Activated CD4-positive, alpha-beta T cell treated with anti-CD3 and anti-CD28 coated beads, Interleukin-2, Interleukin-4, amounts not matched to agents 100 ng/mL and 50 ng/mL, durations not matched to agents 16 hours and 8 hours (primary cell): ENCODE measurements at regions not wholly inside any gene's neighbourhood (a gene's known extent, or its start where the extent isn't known, plus 50 kb on each side); places are given as distances from the start of the nearest gene placed in this dataset.
"Not testable (repeated sequence)": the region's sequence is repeated elsewhere in the genome, so short reads cannot be mapped to it uniquely, and the experiment has no call there.

Experiments
- DNase-seq: peaks from one replicate; pipeline ENCODE4 v3.0.0-alpha.2; 2020; ENCODE audit warnings: low spot score

DNA sequence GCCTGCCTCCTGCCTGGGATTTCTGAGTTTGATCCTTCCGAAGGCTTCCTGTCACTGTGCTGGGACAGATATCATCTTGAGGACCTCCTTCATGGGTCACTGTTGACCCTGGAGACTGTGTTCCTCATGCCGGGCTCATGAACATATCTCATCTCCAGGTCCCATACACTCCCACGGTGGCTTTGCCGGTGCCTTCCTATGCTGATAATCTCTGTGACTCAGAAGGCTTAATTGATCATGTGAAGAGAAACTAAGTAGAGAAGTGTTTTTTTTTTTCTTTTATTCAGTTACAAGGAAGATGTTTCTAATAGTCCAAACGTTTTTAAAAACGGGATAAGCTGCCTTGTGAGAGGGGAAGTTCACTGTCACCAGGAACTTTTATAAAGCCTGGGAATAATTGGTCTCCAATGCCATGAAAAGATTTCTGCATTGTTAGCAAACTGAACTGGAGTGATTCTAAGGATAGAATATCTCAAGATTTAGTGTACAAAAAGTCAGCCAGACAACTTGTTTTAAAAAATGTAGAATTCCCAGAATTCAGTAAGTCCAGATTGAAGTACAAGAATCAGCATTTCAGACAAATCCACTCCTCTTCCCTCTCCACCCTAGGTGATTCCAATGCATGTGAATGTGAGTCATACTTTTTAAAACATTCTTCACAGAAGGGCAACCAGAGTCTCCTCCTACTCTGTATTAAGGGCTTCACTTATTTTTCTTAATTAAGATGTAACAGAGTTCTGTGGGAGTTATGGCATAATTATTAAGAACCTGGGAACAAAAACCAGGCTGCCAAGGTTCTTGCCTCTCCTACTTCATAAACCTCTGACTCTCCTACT lies 139.8 kb upstream of the LGR5 start:
- DNase-seq = no peak

DNA sequence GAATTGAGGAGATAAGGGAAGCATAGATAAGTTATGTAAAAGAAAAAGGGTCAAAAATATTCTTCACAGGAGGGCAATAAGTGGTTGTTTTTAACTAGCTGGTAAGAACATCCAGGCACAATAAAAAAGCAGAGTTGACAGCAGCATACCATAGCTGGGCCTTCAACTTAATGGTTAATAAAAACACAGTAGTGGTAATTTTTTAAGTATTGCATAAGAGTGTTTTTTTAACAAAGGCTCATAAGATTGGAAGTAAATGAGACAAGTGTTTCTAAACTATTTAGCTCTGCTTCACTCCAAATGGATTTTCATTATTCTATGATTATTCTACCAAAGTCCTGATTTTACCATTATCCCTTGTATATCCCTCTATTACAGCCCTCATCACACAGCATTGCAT lies 140.1 kb upstream of the TSPAN8 start:
- DNase-seq = no peak

- DNase-seq = no peak
Observed at GRCh38 chr12:71295953-71296352, 138.2 kb upstream of the TSPAN8 start.

DNA sequence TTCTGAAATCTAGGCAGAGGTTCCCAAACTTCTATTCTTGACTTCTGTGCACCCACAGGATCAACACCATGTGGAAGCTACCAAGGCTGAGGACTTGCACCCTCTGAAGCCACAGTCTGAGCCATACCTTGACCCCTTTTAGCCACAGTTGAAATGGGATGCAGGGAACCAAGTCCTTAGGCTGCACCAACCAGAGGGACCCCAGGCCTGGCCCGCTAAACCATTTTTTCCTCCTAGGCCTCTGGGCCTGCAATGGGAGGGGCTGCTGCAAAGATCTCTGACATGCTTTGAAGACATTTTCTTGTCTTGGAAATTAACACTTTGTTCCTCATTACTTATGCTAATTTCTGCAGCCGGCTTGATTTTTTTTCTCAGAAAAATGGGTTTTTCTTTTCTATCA lies 133.9 kb upstream of the TSPAN8 start:
- DNase-seq = no peak

DNA sequence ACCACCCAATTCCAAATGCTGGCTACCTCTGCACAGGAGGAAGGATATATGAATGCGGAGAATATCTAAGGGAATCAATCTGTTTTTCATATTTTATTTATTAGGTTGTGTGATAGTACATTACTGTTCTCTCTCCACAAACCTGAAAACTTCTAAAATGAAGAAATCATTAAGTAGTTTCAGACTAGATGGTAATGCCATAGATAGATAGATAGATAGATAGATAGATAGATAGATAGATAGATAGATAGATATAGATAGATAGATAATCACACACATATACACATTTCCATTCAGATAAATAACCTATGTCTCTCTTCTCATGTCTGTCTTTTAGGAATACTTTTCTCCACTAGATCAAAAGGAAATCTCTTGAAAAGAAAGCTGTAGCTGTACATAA lies 126.1 kb upstream of the TSPAN8 start:
- DNase-seq = no peak

DNA sequence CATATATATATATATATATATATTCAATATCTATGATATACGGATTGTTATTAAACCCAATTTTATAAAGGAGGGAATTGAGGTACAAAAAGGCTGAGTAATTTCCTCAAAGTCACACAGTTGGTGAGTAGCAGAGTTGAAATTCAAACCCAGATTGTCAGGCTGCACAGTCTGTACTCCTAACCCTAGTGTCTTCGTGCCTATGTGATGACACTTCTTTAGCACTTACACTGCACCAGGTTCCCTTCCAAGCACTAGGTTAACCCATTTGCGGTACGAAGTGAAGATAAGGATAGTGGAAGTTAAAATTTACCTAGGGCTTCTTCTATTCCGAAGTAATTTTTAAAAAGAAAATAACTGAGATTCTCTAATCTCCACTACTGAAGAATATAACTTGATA lies 125.1 kb upstream of the TSPAN8 start:
- DNase-seq = no peak

- no peak for DNase-seq
Observed at GRCh38 chr12:71282020-71282419, 124.2 kb upstream of the TSPAN8 start.

GRCh38 chr12:71281425-71281824 lies 123.6 kb upstream of the TSPAN8 start:
- no peak for DNase-seq

DNA sequence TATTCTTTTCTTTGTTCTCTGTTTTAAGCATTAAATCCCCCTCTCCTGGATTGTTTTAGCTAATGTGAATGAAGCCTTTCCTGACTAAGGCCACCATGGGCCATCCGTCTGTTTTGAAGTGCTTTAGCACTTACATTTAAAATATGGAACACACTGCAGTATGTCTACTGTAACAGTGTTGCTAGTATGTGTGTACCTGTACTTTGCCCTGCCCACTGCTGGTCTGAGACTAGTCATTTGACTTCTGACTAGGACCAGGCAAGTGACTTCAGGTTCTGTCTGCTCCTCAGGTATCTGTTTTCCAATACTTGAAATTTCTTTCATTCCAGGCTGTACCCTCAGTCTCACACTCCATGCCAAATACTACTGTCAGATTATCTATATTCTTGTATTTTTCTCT lies 120.1 kb upstream of the TSPAN8 start:
- no peak for DNase-seq

- DNase-seq = no peak
Observed at GRCh38 chr12:71276541-71276940, 118.7 kb upstream of the TSPAN8 start.

- not testable (repeated sequence) for DNase-seq
Observed at GRCh38 chr12:71270794-71271193, 113.0 kb upstream of the TSPAN8 start.

- DNase-seq = no peak
Observed at GRCh38 chr12:71270057-71270456, 112.3 kb upstream of the TSPAN8 start.

- no peak for DNase-seq
Observed at GRCh38 chr12:71269281-71269598, 111.4 kb upstream of the TSPAN8 start.

DNA sequence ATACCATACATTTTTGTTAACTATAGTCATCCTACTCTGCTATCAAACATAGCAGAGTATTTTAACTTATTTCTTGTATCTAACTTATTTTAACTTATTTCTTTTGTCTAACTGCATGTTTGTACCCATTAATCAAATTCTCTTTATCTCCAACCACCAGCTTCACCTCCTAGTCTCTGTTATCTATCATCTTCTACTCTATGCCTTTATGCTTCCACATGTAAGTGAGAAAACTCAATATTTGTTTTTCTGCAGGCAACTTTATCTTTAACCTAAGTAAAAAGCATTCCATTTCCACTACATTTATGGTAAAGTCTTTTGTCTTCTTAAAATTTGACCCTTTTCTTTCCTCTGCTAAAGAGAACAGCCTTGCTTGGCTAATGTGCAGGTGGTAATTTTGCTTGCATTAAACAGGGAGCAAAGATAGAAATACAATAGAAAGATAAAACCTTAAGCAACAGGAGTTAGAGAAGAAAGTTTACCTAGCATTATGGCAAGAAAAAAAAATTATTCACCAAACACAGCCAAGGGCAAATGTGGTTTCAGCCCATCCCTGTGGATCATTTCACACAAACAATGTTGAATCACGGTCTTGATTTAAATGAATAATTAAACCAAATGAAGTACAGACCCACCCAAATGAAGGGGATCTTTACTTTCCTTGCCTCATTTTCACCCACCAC lies 110.9 kb upstream of the TSPAN8 start:
- no peak for DNase-seq

DNA sequence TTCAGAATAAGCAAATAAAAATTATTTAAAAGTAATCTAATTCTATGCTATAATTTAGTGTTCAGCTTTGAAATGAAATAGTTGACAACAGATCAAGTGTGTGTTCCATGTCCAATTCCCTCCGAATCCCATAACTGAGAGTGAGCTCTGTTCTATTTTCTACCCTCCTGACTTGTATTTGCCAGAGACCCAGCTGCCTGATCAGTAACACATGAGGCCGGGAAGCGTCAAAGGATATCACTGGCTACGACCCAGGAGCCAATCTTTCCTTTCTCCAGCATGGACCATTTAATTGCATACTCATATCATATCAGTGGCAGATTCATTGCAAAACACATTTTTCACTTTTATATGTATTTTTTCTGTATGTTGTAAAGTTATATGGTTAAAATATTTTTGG lies 108.8 kb upstream of the TSPAN8 start:
- no peak for DNase-seq

- not testable (repeated sequence) for DNase-seq
Observed at GRCh38 chr12:71265731-71266130, 107.9 kb upstream of the TSPAN8 start.

GRCh38 chr12:71262466-71262865 lies 104.7 kb upstream of the TSPAN8 start:
- no peak for DNase-seq

DNA sequence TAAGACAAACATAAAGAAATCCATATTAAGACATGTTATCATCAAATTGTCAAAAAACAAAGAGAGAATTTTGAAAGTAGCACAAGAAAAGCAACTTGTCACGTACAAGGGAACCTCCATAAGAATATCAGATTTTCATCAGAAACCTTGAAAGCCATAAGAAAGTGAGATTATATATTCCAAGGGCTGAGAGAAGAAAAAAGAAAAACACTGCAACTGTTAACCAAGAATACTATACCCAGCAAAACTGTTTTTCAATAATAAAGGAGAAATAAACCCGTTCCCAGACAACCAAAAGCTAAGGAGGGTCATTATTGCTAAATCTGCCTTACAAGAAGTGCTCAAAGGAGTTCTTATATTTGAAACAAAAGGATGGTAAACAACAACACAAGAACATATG lies 94.7 kb upstream of the TSPAN8 start:
- DNase-seq = no peak

DNA sequence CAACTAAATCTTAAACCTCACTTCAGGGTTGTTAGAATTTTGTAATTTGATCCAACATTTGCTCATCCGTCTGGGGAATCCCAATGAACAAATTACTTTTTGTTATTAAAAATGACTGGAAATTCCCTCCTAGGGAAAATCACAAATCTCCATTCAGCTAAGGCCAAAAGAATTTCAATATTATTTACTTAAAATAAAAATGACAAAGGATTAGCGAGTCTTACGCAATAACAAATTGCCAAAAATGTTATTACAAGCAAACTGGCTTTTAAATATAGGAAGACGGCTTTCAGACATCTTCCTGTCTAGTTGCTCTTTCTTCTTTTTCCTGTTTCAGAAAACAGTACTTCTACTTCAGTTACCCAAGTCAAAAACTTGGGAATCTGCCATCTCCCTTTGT lies 92.4 kb upstream of the TSPAN8 start:
- DNase-seq = no peak

DNA sequence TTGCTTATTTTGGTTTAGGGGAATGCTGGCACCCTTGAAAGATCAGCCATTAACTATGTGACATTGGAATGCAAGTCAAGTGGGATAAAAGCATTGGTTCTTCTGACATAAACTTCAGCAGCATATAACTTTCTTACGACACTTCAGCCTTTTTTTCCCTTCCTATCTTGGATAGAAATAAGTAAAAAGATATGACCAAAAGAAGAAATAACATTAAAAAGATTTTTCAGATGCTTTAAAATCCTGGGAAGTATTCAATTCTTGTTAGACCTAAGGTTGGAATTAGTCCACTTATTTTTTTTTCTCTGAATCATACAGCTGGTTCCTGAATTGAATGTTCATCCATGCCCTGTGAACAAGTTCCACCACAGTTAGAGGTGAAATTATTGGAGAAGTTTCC lies 85.6 kb upstream of the TSPAN8 start:
- no peak for DNase-seq

- no peak for DNase-seq
Observed at GRCh38 chr12:71242511-71242910, 84.7 kb upstream of the TSPAN8 start.

DNA sequence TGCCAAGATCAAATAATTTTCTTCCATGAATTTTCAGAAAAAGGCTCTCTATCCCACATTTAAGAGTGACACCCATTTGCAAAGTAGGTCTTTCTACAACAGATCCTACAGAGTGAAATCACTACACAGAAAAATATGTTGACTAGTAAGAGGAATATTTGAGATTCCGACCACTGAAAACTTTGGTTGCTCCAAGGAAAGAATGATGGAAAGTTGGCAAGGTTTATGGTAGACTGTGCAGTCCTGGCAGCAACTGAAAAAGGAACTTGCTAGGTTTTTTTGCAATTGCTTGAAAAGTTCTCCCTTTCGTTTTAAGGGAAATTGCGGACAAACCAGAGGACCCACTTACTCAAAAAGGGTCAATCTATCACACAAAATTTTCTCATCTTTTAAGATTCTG lies 83.1 kb upstream of the TSPAN8 start:
- no peak for DNase-seq

DNA sequence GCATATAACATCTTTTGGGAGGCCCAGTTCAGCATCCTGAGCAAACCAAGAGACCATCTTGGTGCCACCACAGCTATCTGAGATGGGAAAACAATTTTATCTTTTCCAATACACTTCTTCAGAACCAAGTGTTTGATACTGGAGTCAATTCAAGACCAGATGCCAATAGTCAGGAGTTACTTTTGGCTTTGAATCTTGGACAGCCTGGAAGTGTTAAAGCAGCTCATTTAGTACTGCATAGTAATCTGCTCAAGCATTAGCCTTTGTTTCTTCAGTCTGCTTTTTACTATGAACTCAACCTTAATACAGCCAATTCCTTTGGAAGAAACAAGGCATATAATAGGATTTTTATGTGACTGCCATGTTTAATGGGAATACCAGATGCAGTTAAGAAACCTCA lies 81.9 kb upstream of the TSPAN8 start:
- no peak for DNase-seq

DNA sequence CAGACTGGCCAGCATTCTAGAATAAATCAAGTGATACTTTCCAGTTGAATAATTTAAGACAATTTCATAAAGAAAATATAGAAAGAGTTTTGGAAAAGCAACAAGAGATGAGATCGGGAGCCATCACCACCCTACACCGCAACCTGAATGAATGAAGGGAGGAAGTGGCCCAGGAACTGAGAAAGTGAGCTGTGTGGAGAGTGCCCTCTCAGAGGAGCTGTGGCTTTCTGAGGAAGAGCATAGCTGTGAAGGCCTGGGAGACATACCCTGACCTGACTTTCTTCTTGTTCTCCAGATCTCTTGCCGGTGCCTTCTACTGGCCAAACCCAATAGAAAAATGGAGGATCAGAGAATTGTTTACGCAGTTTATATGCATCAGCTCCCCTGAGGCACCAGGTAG lies 79.3 kb upstream of the TSPAN8 start:
- no peak for DNase-seq
